NCI-H2196 (cell line): ENCODE measurements at regions not wholly inside any gene's neighbourhood (a gene's known extent, or its start where the extent isn't known, plus 50 kb on each side); places are given as distances from the start of the nearest gene placed in this dataset.
"Not testable (repeated sequence)": the region's sequence is repeated elsewhere in the genome, so short reads cannot be mapped to it uniquely, and the experiment has no call there.

Source experiments
- DNase-seq: peaks from one replicate; lab custom pipeline; 2025; ENCODE audit not compliant: unreplicated experiment; lab: John Stamatoyannopoulos, UW

GRCh38 chr13:78098249-78098648 is 179.6 kb upstream of the EDNRB start:
- no peak for DNase-seq

GRCh38 chr13:78096221-78096620 is 177.6 kb upstream of the EDNRB start:
- no peak for DNase-seq

GRCh38 chr13:78087966-78088678 is 169.5 kb upstream of the EDNRB start:
- no peak for DNase-seq

- no peak for DNase-seq
These were observed 167.0 kb upstream of the EDNRB start for GRCh38 chr13:78085434-78086225.

- DNase-seq = no peak
These were observed 165.8 kb upstream of the EDNRB start for GRCh38 chr13:78084401-78084800.

GRCh38 chr13:78078168-78078567 is 159.5 kb upstream of the EDNRB start:
- DNase-seq = no peak

GRCh38 chr13:78067290-78067689 is 148.7 kb upstream of the EDNRB start:
- DNase-seq = no peak

- no peak for DNase-seq
These were observed 146.5 kb upstream of the EDNRB start for GRCh38 chr13:78065141-78065540.

GRCh38 chr13:78061806-78062205 is 143.2 kb upstream of the EDNRB start:
- DNase-seq = no peak

- no peak for DNase-seq
These were observed 142.3 kb upstream of the EDNRB start for GRCh38 chr13:78060966-78061365.

GRCh38 chr13:78056865-78057264 is 138.2 kb upstream of the EDNRB start:
- not testable (repeated sequence) for DNase-seq

- no peak for DNase-seq
These were observed 135.5 kb upstream of the EDNRB start for GRCh38 chr13:78054157-78054556.

- no peak for DNase-seq
These were observed 128.5 kb upstream of the EDNRB start for GRCh38 chr13:78047151-78047550.

- no peak for DNase-seq
These were observed 127.7 kb upstream of the EDNRB start for GRCh38 chr13:78046331-78046730.

GRCh38 chr13:78045916-78046315 is 127.3 kb upstream of the EDNRB start:
- DNase-seq = no peak

- DNase-seq = not testable (repeated sequence)
These were observed 122.7 kb upstream of the EDNRB start for GRCh38 chr13:78041366-78041765.

GRCh38 chr13:78040205-78040830 is 121.7 kb upstream of the EDNRB start:
- no peak for DNase-seq

- DNase-seq = no peak
These were observed 118.2 kb upstream of the EDNRB start for GRCh38 chr13:78036841-78037240.

GRCh38 chr13:78035500-78035899 is 116.9 kb upstream of the EDNRB start:
- DNase-seq = no peak

- DNase-seq = no peak
These were observed 114.9 kb upstream of the EDNRB start for GRCh38 chr13:78033509-78033908.

GRCh38 chr13:78032132-78032531 is 113.5 kb upstream of the EDNRB start:
- no peak for DNase-seq

- no peak for DNase-seq
These were observed 111.8 kb upstream of the EDNRB start for GRCh38 chr13:78030341-78030896.
